Gastrocnemius medialis (tissue), 4 donors: ENCODE measurements at regions not wholly inside any gene's neighbourhood (a gene's known extent, or its start where the extent isn't known, plus 50 kb on each side); places are given as distances from the start of the nearest gene placed in this dataset.
A peak's percentile ranks its signal among the peaks of the same experiment; 100 is the strongest.

Experiments
- ATAC-seq, 2 donors: fragments of 150-250 bp; one replicate each; pipeline ENCODE4 v1.9.1; 2016
- DNase-seq, 2 donors: peaks; one replicate each; pipeline ENCODE4 v3.0.0-alpha.2; 2019
- H3K27ac ChIP-seq, 4 donors: fragments of 200-600 bp; sonication (generic); 1 replicate in 1 of 4; 2 replicates in 3 of 4; pipeline ENCODE4 v1.5.1; 2016 to 2018; ENCODE audit warnings: mild to moderate bottlenecking in 2 of 4, moderate library complexity in 1 of 4
- H3K27me3 ChIP-seq, 3 donors: fragments of 200-600 bp; sonication (generic) in 2 of 3; 1 replicate in 1 of 3; 2 replicates in 2 of 3; pipeline versions ENCODE4 v1.5.1 to v1.6.0; 2016 to 2019; ENCODE audit warnings: mild to moderate bottlenecking in 1 of 3, moderate library complexity in 1 of 3
- H3K36me3 ChIP-seq, 2 donors: fragments of 200-600 bp; sonication (generic) in 1 of 2; one replicate each; pipeline ENCODE4 v1.5.1; 2017 to 2018
- H3K4me1 ChIP-seq, 2 donors: fragments of 200-600 bp; sonication (generic) in 1 of 2; one replicate each; pipeline ENCODE4 v1.5.1; 2016 to 2017; ENCODE audit warnings: mild to moderate bottlenecking in 2 of 2
- H3K4me3 ChIP-seq, 4 donors: fragments of 200-600 bp; sonication (generic) in 3 of 4; 1 replicate in 1 of 4; 2 replicates in 3 of 4; pipeline ENCODE4 v1.5.1; 2016 to 2019; ENCODE audit warnings: mild to moderate bottlenecking in 2 of 4
- H3K9me3 ChIP-seq, 3 donors: fragments of 200-600 bp; sonication (generic) in 2 of 3; 1 replicate in 1 of 3; 2 replicates in 2 of 3; pipeline ENCODE4 v1.5.1; 2016 to 2019
- CTCF ChIP-seq, 5 experiments: fragments of 450-650 bp in 3 of 5; fragments of 200-600 bp in 2 of 5; sonication (generic) in 2 of 5; IDR thresholded peaks in 4 of 5; conservative IDR thresholded peaks in 1 of 5; 1 replicate in 4 of 5; 2 replicates in 1 of 5; pipeline ENCODE4 v1.5.1; 2016 to 2019; ENCODE audit warnings: antibody characterized with exemption in 5 of 5, mild to moderate bottlenecking in 3 of 5, moderate library complexity in 3 of 5
- POLR2A ChIP-seq, 2 donors: fragments of 450-650 bp; IDR thresholded peaks; one replicate each; pipeline ENCODE4 v1.6.1; 2017; ENCODE audit warnings: antibody characterized with exemption in 2 of 2, mild to moderate bottlenecking in 2 of 2, moderate library complexity in 2 of 2
- in situ Hi-C, 4 donors: fragments of 200-750 bp; cut with MboI; loops; one replicate each; pipeline versions ENCODE4 v1.15.0 to v1.8.0; 2017; ENCODE audit warnings: low sequenced_read_pairs in 4 of 4
- intact Hi-C: fragments of 100-400 bp; cut with DNase I; formaldehyde crosslinking; loops from one replicate; pipeline ENCODE4 v1.15.1; 2023; ENCODE audit warnings: low total_unique reads

- no peaks in the 10 kb centered on the region for H3K9me3 ChIP-seq
- in situ Hi-C loops = no loop called here
- no peaks in the 10 kb centered on the region for H3K27me3 ChIP-seq
- H3K36me3 ChIP-seq = no peaks in the 10 kb centered on the region
- H3K4me3 ChIP-seq = no peak overlapping the region
- no peak for TF ChIP-seq POLR2A (IDR thresholded peaks at IDR 0.05)
- TF ChIP-seq CTCF (IDR thresholded peaks at IDR 0.05 in 4 of 5, conservative IDR thresholded peaks at IDR 0.05 in 1 of 5) = no peak
- intact Hi-C loops = loop anchor here (2.0 to 5.0 kb wide), 2 partner anchors 84 to 415 kb away; partner anchors contain the start of gene MYLIP
- peaks cover 29 to 30% of the 10 kb centered on the region in 2 donors for H3K4me1 ChIP-seq
- ATAC-seq = peak; percentile 94 to 96
- DNase-seq = peak in 1 of 2 donors; percentile 15
- peak overlapping the region; percentile 53 to 80 (median 67) for H3K27ac ChIP-seq
These were observed 50.0 kb upstream of the DTNBP1 start for GRCh38 chr6:15712797-15713196.
